GM21786 (cell line): ENCODE measurements at regions not wholly inside any gene's neighbourhood (a gene's known extent, or its start where the extent isn't known, plus 50 kb on each side); places are given as distances from the start of the nearest gene placed in this dataset.
"Not testable (repeated sequence)": the region's sequence is repeated elsewhere in the genome, so short reads cannot be mapped to it uniquely, and the experiment has no call there.

Source experiments
- ATAC-seq: cut with Tn5 transposase; IDR thresholded peaks from one replicate; pipeline ENCODE4 v1.9.1; 2021; ENCODE audit not compliant: unreplicated experiment

DNA sequence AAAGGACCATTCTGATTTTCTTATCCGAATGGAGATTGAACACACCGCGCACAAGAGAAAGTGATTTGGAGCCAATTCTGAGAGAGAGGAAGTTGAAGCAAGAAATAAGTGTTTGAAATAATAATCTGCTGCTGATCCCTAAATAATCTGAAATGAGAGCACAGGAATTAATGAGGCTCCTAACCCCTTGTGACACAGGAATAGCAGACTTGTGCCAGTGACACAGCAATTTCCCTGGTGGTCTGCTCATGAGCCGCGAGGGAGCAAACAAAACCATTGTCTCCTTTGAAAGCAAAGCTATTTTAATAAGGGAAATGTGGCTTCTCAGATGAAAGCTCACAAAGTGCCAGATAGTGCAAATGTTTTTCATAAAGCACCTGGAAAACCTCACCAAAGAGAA is 936.1 kb upstream of the WWC1 start:
- no peak for ATAC-seq

DNA sequence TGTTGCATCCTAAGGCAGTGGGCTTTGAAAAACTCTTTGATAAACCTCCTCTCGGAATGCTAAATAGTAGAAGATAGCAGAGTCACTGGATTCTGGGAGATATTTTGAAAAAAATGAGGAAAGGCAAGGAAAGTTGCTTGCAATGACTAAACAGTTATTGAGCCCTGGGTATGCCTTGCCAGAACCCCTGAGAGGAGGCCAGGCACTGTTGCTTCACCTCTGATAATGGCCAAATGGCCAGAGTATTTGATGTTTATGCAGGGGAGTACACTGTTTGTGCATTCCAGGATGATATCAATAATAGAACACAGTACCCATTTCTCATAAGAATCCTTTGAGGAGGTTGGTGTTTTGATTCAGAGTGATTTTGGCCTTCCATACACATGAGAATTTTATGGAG is 935.1 kb upstream of the WWC1 start:
- no peak for ATAC-seq

DNA sequence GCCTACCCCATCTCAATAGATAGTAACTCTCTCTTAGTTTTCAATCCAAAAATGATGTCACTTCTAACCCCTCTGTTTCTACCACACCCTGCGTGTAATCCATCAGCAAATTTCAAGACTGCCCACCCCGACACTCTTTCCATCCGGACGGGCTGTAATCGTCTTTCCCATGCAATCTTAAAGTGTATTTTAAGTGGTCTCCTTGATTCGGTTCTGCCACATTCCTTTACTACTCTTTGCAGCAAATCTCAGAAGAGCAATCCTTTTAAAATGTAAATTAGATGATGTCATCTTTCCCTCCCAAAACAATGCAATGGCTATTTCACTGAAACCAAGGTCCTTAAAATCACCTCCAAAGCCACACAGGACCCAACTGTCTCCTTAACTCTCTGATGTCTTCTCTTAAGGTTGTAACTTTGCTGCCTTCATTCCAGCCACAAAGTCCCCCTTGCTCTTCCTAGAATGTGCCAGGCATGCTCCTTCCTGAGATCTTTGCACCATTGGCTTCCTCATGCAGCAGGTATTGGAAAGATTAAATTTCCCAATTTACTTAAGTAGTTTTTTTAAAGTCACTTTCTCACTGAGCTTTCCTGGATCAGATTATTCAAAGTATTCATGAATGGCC is 932.5 kb upstream of the WWC1 start:
- ATAC-seq, result no peak

DNA sequence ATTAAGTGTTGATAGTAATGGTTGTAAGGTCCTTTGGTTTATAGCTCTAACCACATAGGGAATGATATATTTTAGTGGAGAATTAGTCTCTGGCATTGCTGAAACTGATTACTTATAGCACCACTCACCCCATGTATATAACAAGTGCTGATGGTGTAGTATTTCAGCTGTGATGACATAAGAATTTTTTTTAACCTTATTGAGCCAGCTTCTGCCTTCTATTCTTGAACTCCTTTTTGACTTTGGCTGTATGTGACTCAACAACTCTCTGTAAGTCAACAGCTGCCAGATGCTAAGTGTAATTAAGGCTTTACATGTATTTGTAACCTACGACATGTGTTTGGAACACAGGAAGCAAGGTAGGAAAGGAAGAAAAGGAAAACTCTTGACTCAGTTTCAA is 929.6 kb upstream of the WWC1 start:
- ATAC-seq, result no peak

DNA sequence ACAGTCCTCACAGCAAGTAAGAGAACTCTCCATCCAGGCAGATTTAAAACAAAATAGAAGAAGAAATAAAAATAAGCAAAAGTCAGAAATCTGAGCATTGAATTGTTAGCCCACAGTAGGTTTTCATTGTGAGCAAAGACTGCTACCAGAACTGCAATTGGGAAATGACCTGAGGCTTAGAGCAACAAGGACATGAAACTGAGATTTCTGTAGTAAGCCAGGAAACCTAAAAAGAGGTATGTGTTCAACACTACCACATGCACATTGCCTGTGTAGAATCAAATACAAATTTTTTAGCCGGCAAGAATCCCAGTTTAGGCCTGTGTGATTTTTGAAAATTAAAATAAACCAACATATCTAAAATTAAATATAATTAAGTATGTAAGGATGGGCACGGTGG is 928.4 kb upstream of the WWC1 start:
- no peak for ATAC-seq

DNA sequence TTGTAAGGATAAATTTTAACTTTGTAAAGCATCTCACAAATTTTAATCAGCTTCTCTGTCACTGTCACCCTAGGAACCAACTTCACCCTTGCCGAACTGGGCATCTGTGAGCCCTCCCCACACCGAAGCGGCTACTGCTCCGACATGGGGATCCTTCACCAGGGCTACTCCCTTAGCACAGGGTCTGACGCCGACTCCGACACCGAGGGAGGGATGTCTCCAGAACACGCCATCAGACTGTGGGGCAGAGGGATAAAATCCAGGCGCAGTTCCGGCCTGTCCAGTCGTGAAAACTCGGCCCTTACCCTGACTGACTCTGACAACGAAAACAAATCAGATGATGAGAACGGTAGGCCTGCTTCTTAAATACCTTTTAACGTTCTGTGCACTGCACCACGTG is 916.3 kb upstream of the WWC1 start:
- ATAC-seq, result no peak

DNA sequence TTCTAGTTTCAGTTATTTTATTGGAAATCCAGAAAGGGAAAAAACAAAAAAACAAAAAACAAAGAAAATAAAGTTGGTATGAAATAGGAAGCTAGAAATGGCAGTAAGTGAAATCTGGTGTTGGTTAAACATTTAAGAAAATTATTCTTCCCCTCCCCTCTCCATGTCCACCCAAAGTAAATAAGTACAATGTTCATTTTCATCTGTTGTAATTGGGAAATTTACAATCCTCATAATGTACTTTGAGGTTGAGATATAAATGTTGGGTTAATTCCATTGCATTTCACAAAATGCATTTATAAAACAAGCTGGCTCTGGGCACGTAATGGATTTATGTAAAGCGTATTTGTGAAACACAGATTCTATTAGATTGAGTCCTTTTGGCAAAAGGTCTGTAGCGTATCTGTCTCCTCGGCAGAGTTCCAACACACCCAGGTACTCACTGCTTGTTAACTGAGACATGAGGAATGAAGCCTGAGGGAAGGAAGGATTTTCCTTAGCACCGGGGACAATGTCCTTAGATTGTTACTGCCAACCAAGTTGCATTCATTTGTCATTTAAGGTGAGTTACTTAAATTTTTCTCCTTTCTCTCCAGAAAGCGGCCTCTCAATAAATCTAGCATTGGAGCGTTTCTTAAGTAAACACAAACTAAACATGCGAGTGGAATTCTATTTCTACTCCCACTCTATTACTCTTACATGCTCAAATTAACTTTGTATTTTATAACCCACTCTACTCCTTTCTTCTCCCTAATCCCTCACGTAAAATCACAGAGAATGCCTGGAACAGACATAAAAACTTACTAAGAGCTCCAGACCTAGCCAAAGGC is 912.3 kb upstream of the WWC1 start:
- no peak for ATAC-seq

DNA sequence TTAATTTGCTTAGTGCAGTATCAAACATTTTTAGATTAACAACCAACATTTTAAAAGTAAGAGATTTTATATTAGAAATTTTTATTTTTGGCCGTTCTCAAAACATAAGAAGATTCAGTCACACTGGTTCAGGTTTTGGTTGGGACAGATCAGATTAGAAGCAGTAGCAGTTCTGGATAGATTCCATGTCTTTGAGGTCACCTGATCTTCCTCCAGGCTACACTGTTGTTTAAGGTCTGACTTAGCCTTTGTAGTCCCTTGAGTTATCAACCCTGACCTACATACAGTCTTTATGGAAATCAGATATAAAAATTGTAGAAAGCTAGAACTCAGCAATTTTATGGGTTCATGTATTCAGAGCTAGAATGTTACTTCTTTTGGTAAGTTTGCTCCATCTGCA is 910.0 kb upstream of the WWC1 start:
- ATAC-seq, result no peak

DNA sequence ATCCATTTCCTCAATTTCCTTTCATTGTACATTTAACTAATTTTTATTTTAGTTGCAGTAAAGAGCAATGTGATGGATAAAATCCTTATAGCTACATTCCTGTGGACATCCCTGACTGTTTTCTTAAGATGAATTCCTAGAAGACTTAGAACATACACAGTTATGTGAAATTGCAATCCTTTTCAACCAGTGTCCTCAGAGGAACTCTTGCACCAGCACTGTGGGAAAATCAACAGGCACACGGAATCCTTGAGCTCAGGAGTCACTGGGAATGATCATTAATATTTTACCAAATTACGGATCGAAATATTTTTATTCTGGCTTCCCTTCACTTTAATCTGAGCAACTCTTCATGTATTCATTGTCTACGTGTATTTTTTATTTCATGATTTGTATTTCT is 901.9 kb upstream of the WWC1 start:
- ATAC-seq, result no peak

DNA sequence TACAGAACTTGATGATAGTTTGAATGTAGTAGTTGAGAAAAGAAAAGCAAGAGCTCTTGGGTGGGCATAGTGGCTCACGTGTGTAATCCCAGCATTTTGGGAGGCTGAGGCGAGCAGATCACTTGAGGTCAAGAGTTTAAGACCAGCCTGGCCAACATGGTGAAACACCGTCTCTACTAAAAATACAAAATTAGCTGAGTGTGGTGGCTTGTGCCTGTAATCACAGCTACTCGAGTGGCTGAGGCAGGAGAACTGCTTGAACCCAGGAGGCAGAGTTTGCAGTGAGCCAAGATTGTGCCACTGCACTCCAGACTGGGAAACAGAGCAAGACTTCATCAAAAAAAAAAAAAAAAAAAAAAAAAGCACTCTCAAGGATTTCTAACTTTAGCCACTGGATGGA is 900.2 kb upstream of the WWC1 start:
- ATAC-seq, result not testable (repeated sequence)

DNA sequence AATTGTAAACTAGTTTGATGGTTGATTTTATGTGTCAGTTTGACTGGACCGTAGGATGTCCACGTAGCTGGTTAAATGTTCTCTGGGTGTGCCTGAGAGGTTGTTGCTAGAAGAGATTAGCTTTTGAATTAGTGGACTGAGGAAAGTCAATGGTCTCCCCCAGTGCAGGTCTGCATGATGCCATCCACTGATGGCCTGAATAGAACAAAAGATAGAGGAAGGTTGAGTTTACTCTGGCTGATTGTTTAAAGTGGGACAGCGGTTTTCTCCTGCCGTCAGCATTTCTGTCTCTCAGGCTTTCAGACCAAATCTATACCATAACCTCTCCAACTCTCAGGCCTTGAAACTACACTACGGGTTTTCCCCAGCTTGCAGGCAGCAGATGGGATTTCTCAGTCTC is 899.2 kb upstream of the WWC1 start:
- no peak for ATAC-seq

DNA sequence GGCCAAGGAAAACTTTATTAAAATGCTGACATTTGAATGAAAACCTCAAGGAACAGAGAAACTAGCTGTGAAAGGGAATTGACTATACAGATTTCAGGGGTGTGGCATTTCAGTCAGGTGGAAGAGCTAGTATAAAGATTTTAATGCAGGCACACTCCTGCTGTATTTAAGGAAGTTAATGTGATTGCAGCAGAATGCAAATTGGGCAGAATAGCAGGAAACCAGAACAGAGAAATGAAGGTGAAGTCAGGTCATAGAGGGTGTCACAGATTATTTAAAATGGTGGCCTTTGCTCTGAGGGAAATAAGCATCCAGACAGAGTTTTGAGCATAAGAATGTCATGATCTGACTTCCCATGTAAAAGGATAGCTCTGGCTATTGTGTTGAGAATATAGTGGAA is 898.1 kb upstream of the WWC1 start:
- ATAC-seq, result no peak

DNA sequence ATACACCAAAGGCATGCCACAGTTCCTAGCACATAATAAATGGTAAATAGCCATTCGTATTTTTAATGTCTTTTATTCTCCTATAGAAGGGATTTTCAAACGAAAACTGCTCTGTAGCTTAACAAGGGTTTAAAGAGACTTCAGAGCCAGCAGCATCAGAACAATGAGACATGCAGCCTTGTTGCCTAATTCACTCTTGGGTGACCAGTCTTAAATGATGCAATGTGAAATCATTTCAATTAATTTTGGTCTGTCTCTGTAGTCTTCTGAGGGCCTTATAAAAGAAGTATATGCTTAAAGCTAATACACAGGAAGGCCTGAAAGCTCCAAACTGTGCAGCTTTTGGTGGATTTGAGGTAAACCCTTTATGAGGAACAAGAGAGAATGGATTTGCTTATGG is 888.8 kb upstream of the WWC1 start:
- no peak for ATAC-seq

DNA sequence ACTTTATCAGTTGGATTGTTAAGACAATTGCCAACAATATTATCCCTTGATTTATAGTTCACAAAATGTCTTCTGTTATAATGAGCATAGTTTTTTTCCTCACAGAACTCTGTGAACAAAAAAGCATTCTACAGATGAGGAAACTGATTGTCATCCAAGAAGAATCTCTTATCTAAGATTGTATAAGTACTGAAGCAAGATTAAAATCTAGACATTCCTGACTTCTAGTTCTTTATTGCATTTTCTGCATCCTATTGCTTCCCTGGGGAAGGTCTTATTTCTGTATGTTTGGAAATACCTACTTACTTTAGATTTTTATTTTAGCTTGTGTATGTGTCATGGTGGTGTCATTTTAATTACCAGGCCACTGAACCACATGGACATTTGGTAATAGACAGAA is 884.9 kb upstream of the WWC1 start:
- ATAC-seq, result no peak

DNA sequence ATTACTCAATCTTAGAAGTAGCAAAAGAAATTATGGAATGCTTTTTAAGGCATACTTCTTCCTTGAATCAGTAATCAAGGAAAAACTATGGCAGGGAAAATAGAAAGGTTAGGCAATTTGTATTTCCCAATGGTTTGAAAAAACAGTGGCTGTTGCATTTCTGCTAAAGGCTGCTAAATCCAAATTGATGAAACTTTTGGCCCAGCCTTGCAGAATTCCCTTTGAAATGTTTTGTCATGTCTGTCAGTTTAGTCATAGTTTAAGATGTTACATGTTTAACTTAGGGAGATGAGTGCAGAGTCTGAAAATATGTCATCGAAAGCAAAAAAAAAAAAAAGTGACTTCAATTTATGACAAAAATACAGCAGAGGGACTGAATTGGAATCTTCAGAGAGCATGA is 878.9 kb upstream of the WWC1 start:
- ATAC-seq, result no peak

DNA sequence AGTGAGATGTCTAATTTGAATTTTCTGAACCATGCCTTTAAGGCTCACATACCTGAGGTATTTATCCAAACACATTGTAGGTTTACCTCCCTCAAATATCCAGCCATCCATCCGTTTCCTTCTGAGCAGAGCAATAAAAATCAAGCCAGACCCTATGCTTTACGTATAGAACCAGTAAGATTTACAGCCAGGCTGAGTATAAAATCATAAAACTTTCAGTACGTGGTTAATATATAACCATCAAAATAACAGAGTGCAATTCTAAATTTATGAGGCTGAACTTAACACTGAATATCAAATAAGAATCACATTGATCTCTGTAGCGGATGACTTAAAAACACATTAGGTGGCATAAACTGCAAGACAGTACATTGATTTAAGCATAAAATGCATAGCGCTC is 877.9 kb upstream of the WWC1 start:
- ATAC-seq, result no peak

DNA sequence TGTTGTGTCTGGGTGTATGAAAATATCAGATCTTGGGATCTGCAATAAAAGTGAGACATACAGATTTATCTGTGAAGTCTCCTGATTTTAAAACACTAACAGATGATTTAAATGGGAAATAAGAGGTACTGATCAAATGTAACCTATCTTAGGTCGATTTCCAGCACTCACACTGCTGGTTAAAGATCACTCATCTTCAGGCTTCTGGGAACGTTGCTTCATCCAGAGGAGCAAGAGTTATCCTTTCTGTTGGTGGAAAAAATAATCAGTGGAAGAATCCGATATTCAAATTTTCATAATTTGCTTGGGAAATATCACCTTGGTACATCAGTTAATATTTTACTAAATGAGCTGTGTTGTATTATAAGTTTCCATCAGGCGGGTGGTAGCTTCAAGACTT is 876.8 kb upstream of the WWC1 start:
- ATAC-seq, result no peak

DNA sequence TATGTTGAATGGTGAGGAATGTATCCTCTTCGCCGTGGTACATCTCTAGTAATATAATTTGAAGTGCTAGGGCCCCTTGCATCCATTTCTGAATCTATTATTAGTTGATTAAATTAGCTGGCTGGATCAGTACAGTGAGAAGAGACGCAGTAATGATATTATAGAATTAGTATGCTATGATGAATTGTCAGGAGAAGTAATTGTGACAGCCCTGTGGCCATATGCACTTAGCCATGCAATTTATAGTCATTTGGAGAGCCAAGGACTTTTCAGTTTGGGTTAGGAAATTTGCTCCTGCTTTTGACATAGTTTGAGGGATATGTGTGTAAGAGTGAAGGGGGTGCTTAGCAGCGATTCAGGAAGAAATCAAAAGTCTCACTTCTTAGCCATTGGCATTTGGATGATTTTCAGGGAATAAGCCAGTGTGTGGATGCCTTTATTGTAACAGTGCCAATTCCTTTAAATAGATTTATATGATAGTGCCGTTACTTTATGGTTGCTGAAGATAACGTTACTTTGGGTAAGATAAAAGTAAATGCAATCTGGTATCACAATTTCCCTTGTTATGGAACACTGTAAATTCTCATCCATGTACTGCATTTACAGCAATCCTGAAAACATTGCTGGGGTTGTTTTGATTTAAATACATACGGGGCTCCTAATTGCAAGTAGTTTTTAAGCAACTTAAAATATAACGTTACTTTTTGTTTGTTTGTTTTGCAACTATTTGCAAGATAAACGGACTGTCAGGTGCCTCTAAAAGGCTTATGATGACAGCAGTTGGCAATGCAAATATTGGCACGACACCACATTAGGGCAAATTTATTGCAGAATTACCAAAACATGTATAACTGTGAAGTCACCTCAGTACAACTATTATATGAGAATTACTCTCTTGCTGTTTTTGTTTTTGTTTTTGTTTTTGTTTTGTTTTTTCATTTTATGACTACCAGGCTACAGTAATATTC is 875.4 kb upstream of the WWC1 start:
- no peak for ATAC-seq

DNA sequence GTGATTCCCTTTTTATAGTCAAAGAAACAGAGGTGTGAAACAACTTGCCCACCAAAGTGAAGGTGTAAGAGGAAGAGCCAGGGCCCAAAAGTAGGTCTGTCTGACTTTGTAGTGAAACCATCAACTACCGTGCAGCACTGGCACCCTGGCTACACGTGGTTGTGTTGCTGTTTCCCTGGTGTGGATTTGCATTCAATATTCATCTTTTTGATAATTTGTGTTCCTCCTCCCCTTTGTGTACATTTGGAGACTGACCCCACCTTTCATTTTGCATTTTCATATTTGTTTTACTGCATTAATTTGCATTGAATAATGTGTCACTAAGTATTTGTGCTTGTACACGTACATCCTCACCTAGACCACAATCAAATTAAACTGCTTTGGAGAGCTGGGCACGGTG is 873.8 kb upstream of the WWC1 start:
- no peak for ATAC-seq

DNA sequence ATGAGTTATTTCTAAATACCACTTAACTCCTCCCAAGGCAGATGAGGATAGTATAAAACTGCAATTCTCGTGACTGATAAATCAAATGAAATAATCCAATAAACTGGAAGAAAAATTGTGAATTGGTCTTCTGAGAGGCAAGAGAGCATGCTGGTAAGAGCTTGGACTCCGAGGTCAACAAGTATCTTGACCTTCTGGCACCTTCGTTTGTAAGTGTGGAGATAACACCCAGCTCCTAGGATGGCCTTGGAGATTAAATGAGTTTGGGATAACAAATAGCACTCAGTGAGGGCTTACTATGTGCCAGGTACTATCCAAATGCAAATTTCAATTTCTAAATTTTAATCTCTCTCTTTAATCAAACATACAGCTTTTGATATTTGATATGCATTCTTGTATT is 866.3 kb upstream of the WWC1 start:
- ATAC-seq, result no peak

DNA sequence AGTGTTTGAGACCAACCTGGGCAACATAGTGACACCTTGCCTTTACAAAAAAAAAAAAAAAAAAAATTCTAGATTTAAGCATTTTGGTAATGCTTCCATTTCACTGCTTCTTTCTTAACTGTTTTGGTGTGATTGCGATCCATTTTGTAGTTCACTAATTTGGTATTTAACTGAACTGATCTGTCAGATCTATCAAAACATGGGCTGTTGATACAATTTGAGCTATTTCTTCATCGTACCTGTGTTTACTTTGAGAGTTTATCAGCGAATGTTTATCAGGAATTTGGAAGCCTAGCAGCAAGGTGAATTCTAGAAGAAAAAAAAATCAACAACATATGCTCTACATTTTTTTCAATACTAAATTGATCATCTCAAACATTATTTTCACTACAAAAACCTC is 864.9 kb upstream of the WWC1 start:
- ATAC-seq, result no peak

DNA sequence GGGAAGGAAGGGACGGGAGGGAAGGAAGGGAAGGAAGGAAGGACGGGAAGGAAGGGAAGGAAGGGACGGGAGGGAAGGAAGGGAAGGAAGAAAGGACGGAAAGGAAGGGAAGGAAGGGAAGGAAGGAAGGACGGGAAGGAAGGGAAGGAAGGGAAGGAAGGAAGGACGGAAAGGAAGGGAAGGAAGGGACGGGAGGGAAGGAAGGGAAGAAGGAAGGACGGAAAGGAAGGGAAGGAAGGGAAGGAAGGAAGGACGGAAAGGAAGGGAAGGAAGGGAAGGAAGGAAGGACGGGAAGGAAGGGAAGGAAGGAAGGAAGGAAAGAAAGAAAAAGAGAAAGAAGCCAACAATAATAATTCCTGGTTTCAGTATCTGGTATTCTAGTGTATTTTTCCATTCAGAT is 863.8 kb upstream of the WWC1 start:
- ATAC-seq, result not testable (repeated sequence)
